GM12892 (cell line): ENCODE measurements at regions not wholly inside any gene's neighbourhood (a gene's known extent, or its start where the extent isn't known, plus 50 kb on each side); places are given as distances from the start of the nearest gene placed in this dataset.
"Not testable (repeated sequence)": the region's sequence is repeated elsewhere in the genome, so short reads cannot be mapped to it uniquely, and the experiment has no call there.

Experiments used
- DNase-seq: peaks from one replicate; pipeline ENCODE4 v3.0.0; 2011; ENCODE audit not compliant: insufficient read length
- FAIRE-seq: peaks from 2 replicates; lab custom pipeline; 2011; peaks lifted over from hg19 to GRCh38; lab: Jason Lieb, UNC
- POLR2A ChIP-seq: IDR thresholded peaks from 2 replicates; pipeline ENCODE4 v1.6.1; 2011; ENCODE audit warnings: low read depth, low read length, control low read depth
- POLR2AphosphoS5 ChIP-seq: IDR thresholded peaks from 2 replicates; pipeline ENCODE4 v1.6.1; 2011; ENCODE audit warnings: low read depth, low read length, control low read depth
- TAF1 ChIP-seq: IDR thresholded peaks from 2 replicates; pipeline ENCODE4 v1.6.1; 2011; ENCODE audit warnings: low read depth, mild to moderate bottlenecking, control low read depth, low read length, borderline replicate concordance

GRCh38 chr4:57981123-57981522, 870.9 kb upstream of the IGFBP7 start:
- TF ChIP-seq TAF1 (no peak), POLR2A (no peak), POLR2AphosphoS5 (no peak)
- FAIRE-seq (no peak), DNase-seq (no peak)

- FAIRE-seq (no peak), DNase-seq (no peak)
- TF ChIP-seq TAF1: no peak
- no peak for TF ChIP-seq POLR2AphosphoS5
Observed at GRCh38 chr4:57974821-57975220, 864.6 kb upstream of the IGFBP7 start.

GRCh38 chr4:57973819-57974218, 863.6 kb upstream of the IGFBP7 start:
- FAIRE-seq (no peak), DNase-seq (no peak)
- no peak for TF ChIP-seq POLR2AphosphoS5

- DNase-seq: no peak
- no peak for TF ChIP-seq POLR2AphosphoS5
- TF ChIP-seq POLR2A: no peak
- TF ChIP-seq TAF1: no peak
- no peak for FAIRE-seq
Observed at GRCh38 chr4:57971261-57971660, 861.1 kb upstream of the IGFBP7 start.

- FAIRE-seq (no peak), DNase-seq (no peak)
- TF ChIP-seq TAF1 (no peak), POLR2A (no peak), POLR2AphosphoS5 (no peak)
Observed at GRCh38 chr4:57966987-57967760, 857.0 kb upstream of the IGFBP7 start.

- not testable (repeated sequence) for FAIRE-seq
Observed at GRCh38 chr4:57965431-57965830, 855.2 kb upstream of the IGFBP7 start.

GRCh38 chr4:57945298-57945697, 835.1 kb upstream of the IGFBP7 start:
- FAIRE-seq (no peak), DNase-seq (no peak)
- TF ChIP-seq POLR2AphosphoS5 (no peak), TAF1 (no peak), POLR2A (no peak)

More at GRCh38 chr4:57965431-57965830, 855.2 kb upstream of the IGFBP7 start:
- DNase-seq: not testable (repeated sequence)

- DNase-seq (no peak), FAIRE-seq (no peak)
- TF ChIP-seq POLR2AphosphoS5 (no peak), TAF1 (no peak), POLR2A (no peak)
Observed at GRCh38 chr4:57943682-57944081, 833.5 kb upstream of the IGFBP7 start.

- DNase-seq, FAIRE-seq: not testable (repeated sequence)
Observed at GRCh38 chr4:57937326-57937725, 827.1 kb upstream of the IGFBP7 start.

- FAIRE-seq: no peak
- TF ChIP-seq POLR2A: no peak
- no peak for TF ChIP-seq TAF1
- TF ChIP-seq POLR2AphosphoS5: no peak
Observed at GRCh38 chr4:57926311-57926710, 816.1 kb upstream of the IGFBP7 start.

GRCh38 chr4:57924951-57925350, 814.8 kb upstream of the IGFBP7 start:
- DNase-seq (no peak), FAIRE-seq (no peak)
- TF ChIP-seq TAF1 (no peak), POLR2A (no peak), POLR2AphosphoS5 (no peak)

More at GRCh38 chr4:57926311-57926710, 816.1 kb upstream of the IGFBP7 start:
- no peak for DNase-seq

- TF ChIP-seq TAF1 (no peak), POLR2AphosphoS5 (no peak), POLR2A (no peak)
- no peak for DNase-seq
- FAIRE-seq: no peak
Observed at GRCh38 chr4:57916479-57916878, 806.3 kb upstream of the IGFBP7 start.

GRCh38 chr4:57911203-57911602, 801.0 kb upstream of the IGFBP7 start:
- FAIRE-seq: no peak
- DNase-seq: no peak
- TF ChIP-seq POLR2AphosphoS5 (no peak), POLR2A (no peak), TAF1 (no peak)
